ENCODE measurements at regions not wholly inside any gene's neighbourhood (a gene's known extent, or its start where the extent isn't known, plus 50 kb on each side); places are given as distances from the start of the nearest gene placed in this dataset.

- DNase-seq (ENCODE audit: extremely low spot score): no peak
- POLR2A ChIA-PET: no interaction called here
- CTCF ChIA-PET: interaction anchor here (0.8 kb wide), 1 partner anchor 15 kb away, joined by 3 read pairs; no protein-coding TSS in a partner anchor
- TF ChIP-seq CTCF (IDR thresholded peaks at IDR 0.05; ENCODE audit: control extremely low read depth, extremely low read depth, low read depth, missing control alignments): no peak
Observed at GRCh38 chr22:22076361-22076760, 93.8 kb upstream of the TOP3B start.

GRCh38 chr22:22075382-22076163 is 93.0 kb upstream of the TOP3B start:
- CTCF ChIA-PET: interaction anchor here (0.9 kb wide), 1 partner anchor 103 kb away, joined by 4 read pairs; no protein-coding TSS in a partner anchor
- POLR2A ChIA-PET: no interaction called here
- no peak for TF ChIP-seq CTCF (IDR thresholded peaks at IDR 0.05; ENCODE audit: control extremely low read depth, extremely low read depth, low read depth, missing control alignments)
- no peak for DNase-seq (ENCODE audit: extremely low spot score)

- no peak for DNase-seq (ENCODE audit: extremely low spot score)
- no peak for TF ChIP-seq CTCF (IDR thresholded peaks at IDR 0.05; ENCODE audit: control extremely low read depth, extremely low read depth, low read depth, missing control alignments)
- ChIA-PET CTCF (interaction anchor here (0.9 kb wide), 1 partner anchor 102 kb away, joined by 4 read pairs; no protein-coding TSS in a partner anchor), POLR2A (no interaction called here)
Observed at GRCh38 chr22:22074634-22075381, 92.2 kb upstream of the TOP3B start.

GRCh38 chr22:22073769-22074561 is 91.4 kb upstream of the TOP3B start:
- no peak for DNase-seq (ENCODE audit: extremely low spot score)
- ChIA-PET POLR2A (no interaction called here), CTCF (interaction anchor here (0.9 to 1.0 kb wide), 2 partner anchors 12 to 101 kb away, joined by 3 to 4 read pairs; no protein-coding TSS in a partner anchor)
- TF ChIP-seq CTCF (IDR thresholded peaks at IDR 0.05; ENCODE audit: control extremely low read depth, extremely low read depth, low read depth, missing control alignments): no peak

- DNase-seq (ENCODE audit: extremely low spot score): no peak
- POLR2A ChIA-PET: no interaction called here
- CTCF ChIA-PET: interaction anchor here (3.8 kb wide), 1 partner anchor 11 kb away, joined by 26 read pairs; no protein-coding TSS in a partner anchor
- no peak for TF ChIP-seq CTCF (IDR thresholded peaks at IDR 0.05; ENCODE audit: control extremely low read depth, extremely low read depth, low read depth, missing control alignments)
Observed at GRCh38 chr22:22072169-22072836, 89.7 kb upstream of the TOP3B start.
